Endometrium (tissue), 2 donors: ENCODE measurements at regions not wholly inside any gene's neighbourhood (a gene's known extent, or its start where the extent isn't known, plus 50 kb on each side); places are given as distances from the start of the nearest gene placed in this dataset.
"Not testable (repeated sequence)": the region's sequence is repeated elsewhere in the genome, so short reads cannot be mapped to it uniquely, and the experiment has no call there.

Source experiments
- FAIRE-seq: peaks from 2 replicates; lab custom pipeline; 2012; peaks lifted over from hg19 to GRCh38; lab: Jason Lieb, UNC
- donor health status: control.
- donor health status: control.

GRCh38 chr7:113030489-113030888, 56.1 kb downstream of the GPR85 start:
- FAIRE-seq, result no peak

GRCh38 chr7:113026941-113027340, 59.7 kb downstream of the GPR85 start:
- no peak for FAIRE-seq

GRCh38 chr7:113017144-113017857, 69.3 kb downstream of the GPR85 start:
- not testable (repeated sequence) for FAIRE-seq

- peak; percentile 33 for FAIRE-seq
These were observed 71.5 kb downstream of the GPR85 start for GRCh38 chr7:113015034-113015645.

- FAIRE-seq, result no peak
These were observed 72.7 kb downstream of the GPR85 start for GRCh38 chr7:113013761-113014449.

- not testable (repeated sequence) for FAIRE-seq
These were observed 73.8 kb downstream of the GPR85 start for GRCh38 chr7:113012862-113013261.

DNA sequence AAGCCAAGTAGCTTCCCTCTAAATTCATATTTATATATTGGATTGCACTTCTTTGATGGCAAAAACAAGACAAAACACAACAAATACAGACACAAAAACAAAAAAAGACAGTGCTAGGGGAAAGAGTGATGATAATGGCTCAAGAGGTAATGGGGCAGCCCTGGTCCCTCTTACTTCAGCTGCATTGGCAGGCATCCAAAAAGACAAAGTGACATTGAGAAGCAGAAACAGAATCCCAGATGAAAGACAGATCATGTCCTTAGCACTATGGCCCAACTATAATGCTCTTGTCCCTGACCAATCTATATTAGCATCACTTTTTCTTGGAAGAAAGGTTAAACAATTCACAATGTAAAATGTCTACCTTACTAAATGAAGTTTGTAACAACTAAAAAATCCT, 76.2 kb downstream of the GPR85 start:
- FAIRE-seq, result no peak

DNA sequence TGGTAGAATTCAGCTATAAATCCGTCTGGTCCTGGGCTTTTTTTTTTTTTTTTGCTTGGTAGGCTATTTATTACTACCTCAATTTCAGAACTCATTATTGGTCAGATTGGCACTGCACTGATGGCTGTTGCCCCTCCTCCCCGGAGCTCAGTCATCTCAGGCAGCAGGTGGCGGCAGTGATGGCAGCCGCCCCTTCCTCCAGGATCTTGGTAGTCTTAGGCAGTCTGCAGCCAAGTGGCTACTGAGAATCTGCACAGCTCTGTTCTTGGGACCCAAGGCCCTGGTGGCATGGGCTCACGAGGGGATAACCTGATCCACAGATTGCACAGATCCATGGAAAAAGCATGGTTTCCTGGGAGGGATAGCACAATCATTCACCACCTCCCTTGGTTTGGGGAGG, 77.9 kb downstream of the GPR85 start:
- FAIRE-seq, result no peak

GRCh38 chr7:113004726-113005454, 81.7 kb downstream of the GPR85 start:
- no peak for FAIRE-seq

- FAIRE-seq, result no peak
These were observed 86.2 kb downstream of the GPR85 start for GRCh38 chr7:113000316-113001020.

- FAIRE-seq, result no peak
These were observed 88.8 kb downstream of the GPR85 start for GRCh38 chr7:112997831-112998230.

DNA sequence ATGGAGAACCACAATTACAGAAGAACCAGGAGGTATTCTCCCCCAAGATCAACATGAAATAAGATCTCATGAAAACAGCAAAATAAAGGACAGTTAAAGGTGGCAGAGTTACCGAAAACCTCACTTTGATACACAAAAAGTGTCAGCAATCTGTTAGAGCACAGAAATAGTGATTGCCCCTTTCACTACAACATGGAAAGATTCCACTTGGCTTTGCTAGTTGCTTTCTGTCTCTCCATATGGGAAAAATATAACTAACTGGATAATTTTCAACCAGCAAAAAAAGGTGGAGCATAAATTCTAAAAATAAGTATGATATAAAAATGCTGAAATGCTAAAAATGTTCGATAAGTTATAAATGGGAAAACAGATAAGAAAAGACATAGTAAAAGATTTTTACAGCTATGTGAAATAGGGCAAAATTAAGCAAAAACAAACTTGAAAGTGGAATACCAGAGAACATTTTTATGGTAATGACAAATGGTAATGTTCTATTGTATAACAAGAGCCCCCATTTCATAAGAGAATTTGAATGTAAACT, 90.2 kb downstream of the GPR85 start:
- no peak for FAIRE-seq

DNA sequence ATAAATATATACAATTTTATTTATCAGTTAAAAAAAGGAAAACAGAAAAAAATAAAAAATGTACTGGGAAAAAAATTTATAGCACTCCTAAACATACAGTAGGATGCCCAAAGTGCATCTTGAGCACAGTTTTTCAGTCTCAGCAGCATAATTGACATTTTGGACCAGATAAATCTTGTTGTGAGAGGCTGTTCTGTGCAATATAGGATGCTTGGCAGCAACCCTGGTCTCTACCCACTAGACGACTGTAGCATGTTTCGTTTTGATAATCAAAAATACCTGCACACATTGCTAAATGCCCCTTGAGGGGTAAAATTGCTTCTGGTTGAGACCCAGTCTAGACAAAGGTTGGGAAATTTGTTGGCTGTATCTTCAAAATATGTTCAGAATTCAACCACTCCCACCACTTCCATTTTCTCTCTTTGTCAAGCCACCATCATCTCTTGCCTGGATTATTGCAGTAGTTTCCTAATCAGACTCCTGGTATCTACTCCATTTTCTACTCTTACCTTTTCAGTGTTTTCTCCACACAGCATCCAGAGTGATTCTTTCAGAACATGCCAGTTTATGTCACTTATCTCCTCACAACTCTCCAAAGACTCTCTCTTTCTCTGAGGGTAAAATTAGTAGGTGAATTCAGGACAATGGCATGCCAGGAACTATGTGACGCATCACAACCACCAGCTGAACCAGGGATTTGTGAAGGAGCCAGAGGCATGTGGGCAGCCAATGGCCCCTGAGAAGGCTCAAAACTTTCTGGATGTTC, 91.4 kb downstream of the GPR85 start:
- FAIRE-seq, result no peak

DNA sequence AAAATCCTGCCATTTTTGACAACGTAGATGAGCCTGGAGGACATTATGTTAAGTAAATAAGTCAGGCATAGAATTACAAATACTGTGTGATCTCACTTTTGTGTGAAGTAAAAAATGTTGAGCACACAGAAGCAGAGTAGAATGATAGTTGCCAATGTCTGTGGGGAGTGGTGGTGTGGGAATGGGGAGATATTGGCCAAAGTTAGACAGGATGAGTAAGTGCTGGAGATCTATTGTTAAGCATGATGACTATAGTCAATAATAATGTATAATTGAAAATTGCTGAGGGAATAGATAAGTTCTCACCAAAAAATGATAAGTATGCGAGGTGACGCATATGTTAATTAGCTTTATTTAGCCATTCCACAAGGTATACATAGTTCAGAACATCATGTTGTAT, 92.0 kb downstream of the GPR85 start:
- no peak for FAIRE-seq

DNA sequence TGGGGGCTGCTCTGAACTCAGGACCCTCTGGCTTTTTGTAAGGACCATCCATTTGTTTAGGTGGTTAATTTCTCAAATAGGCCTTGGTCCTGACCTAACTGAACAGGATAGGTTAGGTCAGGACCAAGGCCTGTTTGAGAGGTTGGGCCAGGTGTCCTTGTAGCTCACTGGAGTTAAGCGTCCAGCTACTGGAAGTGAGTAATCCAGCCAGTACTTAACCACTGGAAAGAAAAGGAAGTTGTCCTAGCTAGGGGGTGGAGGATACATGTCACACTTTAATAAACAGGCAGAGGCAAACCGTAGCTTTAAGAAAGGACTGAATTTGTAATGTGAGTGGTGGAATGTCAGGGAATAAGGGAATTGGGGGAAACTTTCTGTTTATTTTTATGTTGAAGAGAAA, 96.0 kb downstream of the GPR85 start:
- no peak for FAIRE-seq

- FAIRE-seq, result no peak
These were observed 97.1 kb downstream of the GPR85 start for GRCh38 chr7:112989531-112989930.

DNA sequence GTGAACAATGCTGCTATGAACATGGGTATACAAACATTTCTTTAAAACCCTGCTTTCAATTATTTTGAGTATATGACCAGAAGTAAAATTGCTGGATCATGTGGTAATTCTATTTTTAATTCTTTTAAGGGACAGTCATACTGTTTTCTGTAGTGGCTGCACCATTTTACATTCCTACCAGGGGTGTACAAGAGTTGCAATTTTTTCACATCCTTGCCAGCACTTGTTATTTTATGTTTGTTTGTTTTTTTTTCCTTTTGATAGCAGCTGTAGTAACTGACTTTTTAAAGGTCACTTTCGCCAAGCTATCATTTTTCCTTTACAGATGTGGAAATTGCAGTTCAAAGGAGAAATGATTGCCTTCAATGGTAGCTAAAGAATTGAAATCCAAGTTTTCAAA, 99.5 kb downstream of the GPR85 start:
- FAIRE-seq, result no peak

DNA sequence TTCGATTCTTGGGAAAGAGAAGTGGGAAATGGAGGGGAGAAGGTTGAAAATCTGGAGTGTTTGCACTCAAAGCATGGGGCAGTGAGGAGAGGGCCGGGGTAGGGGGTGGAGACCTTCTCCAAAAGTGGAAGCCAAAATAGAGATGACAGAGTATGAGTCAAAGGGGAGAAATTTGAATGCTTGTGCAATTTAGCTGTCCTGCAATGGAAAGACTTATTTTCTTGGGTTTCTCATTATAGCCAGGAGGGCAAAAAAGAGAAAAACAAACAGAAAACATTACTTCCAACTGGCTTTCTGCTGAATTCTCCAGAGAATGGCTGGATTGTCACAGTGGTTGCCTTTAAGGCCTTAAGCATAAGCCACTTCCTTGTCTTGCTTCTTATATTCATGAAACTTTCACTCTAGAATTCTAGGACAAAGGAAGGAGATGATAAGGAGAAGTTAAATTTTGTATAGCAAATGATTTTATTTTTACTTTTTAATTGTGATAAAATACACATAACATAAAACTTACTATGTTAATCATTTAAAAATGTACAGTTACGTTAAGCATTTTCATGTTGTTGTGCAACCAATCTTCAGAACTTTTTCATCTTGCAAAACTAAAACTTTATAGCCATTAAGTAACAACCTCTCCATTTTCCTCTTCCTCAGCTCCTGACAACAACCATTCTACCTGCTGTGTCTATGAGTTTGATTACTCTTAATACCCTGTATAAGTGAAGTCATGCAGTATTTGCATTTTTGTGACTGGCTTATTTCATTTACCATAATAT, 100.2 kb downstream of the GPR85 start:
- FAIRE-seq, result no peak

- no peak for FAIRE-seq
These were observed 101.1 kb downstream of the GPR85 start for GRCh38 chr7:112985377-112985987.
